ENCODE measurements at regions not wholly inside any gene's neighbourhood (a gene's known extent, or its start where the extent isn't known, plus 50 kb on each side); places are given as distances from the start of the nearest gene placed in this dataset.
A peak's percentile ranks its signal among the peaks of the same experiment; 100 is the strongest.

- DNase-seq = no peak
Observed at GRCh38 chr4:79528241-79528706, 120.2 kb upstream of the GK2 start.

- no peak for DNase-seq
Observed at GRCh38 chr4:79526641-79527565, 118.9 kb upstream of the GK2 start.

GRCh38 chr4:79516114-79516513 lies 108.1 kb upstream of the GK2 start:
- no peak for DNase-seq

GRCh38 chr4:79514621-79515329 lies 106.7 kb upstream of the GK2 start:
- no peak for DNase-seq

- DNase-seq = no peak
Observed at GRCh38 chr4:79513576-79513975, 105.5 kb upstream of the GK2 start.

- no peak for DNase-seq
Observed at GRCh38 chr4:79512363-79512762, 104.3 kb upstream of the GK2 start.

- peak; percentile 8 to 23 for DNase-seq
Observed at GRCh38 chr4:79502081-79502480, 94.1 kb upstream of the GK2 start.

- DNase-seq = no peak
Observed at GRCh38 chr4:79498282-79498681, 90.3 kb upstream of the GK2 start.

GRCh38 chr4:79497001-79497400 lies 89.0 kb upstream of the GK2 start:
- no peak for DNase-seq

- no peak for DNase-seq
Observed at GRCh38 chr4:79495447-79495846, 87.4 kb upstream of the GK2 start.

GRCh38 chr4:79492148-79492547 lies 84.1 kb upstream of the GK2 start:
- no peak for DNase-seq

GRCh38 chr4:79489506-79489905 lies 81.5 kb upstream of the GK2 start:
- no peak for DNase-seq

- no peak for DNase-seq
Observed at GRCh38 chr4:79476196-79476595, 68.2 kb upstream of the GK2 start.

- no peak for DNase-seq
Observed at GRCh38 chr4:79473439-79473724, 65.4 kb upstream of the GK2 start.

- no peak for DNase-seq
Observed at GRCh38 chr4:79472693-79473438, 64.8 kb upstream of the GK2 start.

- no peak for DNase-seq
Observed at GRCh38 chr4:79472036-79472435, 64.0 kb upstream of the GK2 start.

- no peak for DNase-seq
Observed at GRCh38 chr4:79471309-79471708, 63.3 kb upstream of the GK2 start.

GRCh38 chr4:79467246-79467932 lies 59.4 kb upstream of the GK2 start:
- no peak for DNase-seq

- DNase-seq = no peak
Observed at GRCh38 chr4:79466621-79467020, 58.6 kb upstream of the GK2 start.

All from Kasumi-1 (cell line).